ENCODE measurements at regions not wholly inside any gene's neighbourhood (a gene's known extent, or its start where the extent isn't known, plus 50 kb on each side); places are given as distances from the start of the nearest gene placed in this dataset.

DNA sequence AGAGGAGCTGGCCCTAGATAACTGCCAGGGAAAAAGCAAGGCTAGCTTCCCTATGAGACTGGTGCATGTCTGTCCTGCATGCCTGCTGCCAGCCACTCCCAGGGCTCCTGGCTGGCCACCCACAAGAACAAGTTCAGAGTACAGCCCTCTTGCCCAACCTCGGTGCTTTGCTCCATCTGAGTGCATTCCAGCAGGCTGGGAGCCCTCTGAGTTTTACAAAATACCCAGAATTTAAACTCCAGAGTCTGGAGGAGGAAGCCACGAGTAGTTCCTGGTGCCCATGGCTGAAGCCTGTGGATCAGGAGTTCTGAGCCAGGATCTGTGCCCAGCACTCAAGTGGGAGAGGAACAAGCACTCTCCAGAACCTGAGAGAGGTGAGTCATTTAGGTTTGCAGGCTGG, 111.6 kb downstream of the MAGEE2 start:
- no peak overlapping the region for H2AFZ ChIP-seq (ENCODE audit: low read depth, low read length)
- no peak for TF ChIP-seq TAF1 (IDR thresholded peaks at IDR 0.05; ENCODE audit: low read depth)
- no peak for TF ChIP-seq RAD21 (conservative IDR thresholded peaks at IDR 0.05)
- TF ChIP-seq SMC3 (conservative IDR thresholded peaks at IDR 0.05; ENCODE audit: poor library complexity) = no peak
- TF ChIP-seq, protein P1, sequence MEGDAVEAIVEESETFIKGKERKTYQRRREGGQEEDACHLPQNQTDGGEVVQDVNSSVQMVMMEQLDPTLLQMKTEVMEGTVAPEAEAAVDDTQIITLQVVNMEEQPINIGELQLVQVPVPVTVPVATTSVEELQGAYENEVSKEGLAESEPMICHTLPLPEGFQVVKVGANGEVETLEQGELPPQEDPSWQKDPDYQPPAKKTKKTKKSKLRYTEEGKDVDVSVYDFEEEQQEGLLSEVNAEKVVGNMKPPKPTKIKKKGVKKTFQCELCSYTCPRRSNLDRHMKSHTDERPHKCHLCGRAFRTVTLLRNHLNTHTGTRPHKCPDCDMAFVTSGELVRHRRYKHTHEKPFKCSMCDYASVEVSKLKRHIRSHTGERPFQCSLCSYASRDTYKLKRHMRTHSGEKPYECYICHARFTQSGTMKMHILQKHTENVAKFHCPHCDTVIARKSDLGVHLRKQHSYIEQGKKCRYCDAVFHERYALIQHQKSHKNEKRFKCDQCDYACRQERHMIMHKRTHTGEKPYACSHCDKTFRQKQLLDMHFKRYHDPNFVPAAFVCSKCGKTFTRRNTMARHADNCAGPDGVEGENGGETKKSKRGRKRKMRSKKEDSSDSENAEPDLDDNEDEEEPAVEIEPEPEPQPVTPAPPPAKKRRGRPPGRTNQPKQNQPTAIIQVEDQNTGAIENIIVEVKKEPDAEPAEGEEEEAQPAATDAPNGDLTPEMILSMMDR (IDR thresholded peaks at IDR 0.05; ENCODE audit: poor library complexity, severe bottlenecking) = no peak
- TF ChIP-seq, protein P2, sequence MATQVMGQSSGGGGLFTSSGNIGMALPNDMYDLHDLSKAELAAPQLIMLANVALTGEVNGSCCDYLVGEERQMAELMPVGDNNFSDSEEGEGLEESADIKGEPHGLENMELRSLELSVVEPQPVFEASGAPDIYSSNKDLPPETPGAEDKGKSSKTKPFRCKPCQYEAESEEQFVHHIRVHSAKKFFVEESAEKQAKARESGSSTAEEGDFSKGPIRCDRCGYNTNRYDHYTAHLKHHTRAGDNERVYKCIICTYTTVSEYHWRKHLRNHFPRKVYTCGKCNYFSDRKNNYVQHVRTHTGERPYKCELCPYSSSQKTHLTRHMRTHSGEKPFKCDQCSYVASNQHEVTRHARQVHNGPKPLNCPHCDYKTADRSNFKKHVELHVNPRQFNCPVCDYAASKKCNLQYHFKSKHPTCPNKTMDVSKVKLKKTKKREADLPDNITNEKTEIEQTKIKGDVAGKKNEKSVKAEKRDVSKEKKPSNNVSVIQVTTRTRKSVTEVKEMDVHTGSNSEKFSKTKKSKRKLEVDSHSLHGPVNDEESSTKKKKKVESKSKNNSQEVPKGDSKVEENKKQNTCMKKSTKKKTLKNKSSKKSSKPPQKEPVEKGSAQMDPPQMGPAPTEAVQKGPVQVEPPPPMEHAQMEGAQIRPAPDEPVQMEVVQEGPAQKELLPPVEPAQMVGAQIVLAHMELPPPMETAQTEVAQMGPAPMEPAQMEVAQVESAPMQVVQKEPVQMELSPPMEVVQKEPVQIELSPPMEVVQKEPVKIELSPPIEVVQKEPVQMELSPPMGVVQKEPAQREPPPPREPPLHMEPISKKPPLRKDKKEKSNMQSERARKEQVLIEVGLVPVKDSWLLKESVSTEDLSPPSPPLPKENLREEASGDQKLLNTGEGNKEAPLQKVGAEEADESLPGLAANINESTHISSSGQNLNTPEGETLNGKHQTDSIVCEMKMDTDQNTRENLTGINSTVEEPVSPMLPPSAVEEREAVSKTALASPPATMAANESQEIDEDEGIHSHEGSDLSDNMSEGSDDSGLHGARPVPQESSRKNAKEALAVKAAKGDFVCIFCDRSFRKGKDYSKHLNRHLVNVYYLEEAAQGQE (IDR thresholded peaks at IDR 0.05; ENCODE audit: borderline replicate concordance) = no peak
- TF ChIP-seq EZH2 (IDR thresholded peaks at IDR 0.05; ENCODE audit: borderline replicate concordance, insufficient read depth, low read length, poor library complexity, severe bottlenecking) = no peak
- TF ChIP-seq POLR2AphosphoS5 (IDR thresholded peaks at IDR 0.05) = no peak
- TF ChIP-seq EP300 (conservative IDR thresholded peaks at IDR 0.05; ENCODE audit: poor library complexity, severe bottlenecking) = no peak
- no peak for TF ChIP-seq MXI1 (conservative IDR thresholded peaks at IDR 0.05; ENCODE audit: poor library complexity, severe bottlenecking)

DNA sequence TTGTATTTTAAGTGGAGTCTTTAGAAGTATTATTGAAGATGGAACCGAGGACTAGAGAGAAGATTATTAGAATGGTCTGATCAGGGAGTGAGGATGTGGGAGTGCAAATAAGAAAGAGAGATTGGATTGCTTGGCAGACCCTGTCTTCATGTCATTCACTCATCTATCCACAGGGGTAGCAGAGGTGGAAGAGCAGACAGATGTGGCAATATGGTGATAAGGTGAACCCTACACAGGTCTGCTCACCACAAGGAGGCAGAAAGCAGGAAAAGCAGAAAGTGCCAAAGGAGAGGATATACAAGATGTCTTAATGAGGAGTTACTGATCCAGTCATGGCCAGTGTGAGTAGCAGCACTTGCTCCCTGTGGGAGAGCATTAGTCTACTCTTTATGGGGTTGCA, 129.4 kb downstream of the MAGEE2 start:
- Histone ChIP-seq H3K27me3 (ENCODE audit: insufficient read depth, low read depth, low read length) (no peaks in the 10 kb centered on the region), H3K4me2 (ENCODE audit: low read length) (no peak overlapping the region)
- no peak for TF ChIP-seq RAD21 (conservative IDR thresholded peaks at IDR 0.05)
- TF ChIP-seq, protein P2 (IDR thresholded peaks at IDR 0.05; ENCODE audit: borderline replicate concordance) = no peak
- TF ChIP-seq, protein P1 (IDR thresholded peaks at IDR 0.05; ENCODE audit: poor library complexity, severe bottlenecking) = no peak
- TF ChIP-seq POLR2AphosphoS5 (IDR thresholded peaks at IDR 0.05) = no peak
- TF ChIP-seq EZH2 (IDR thresholded peaks at IDR 0.05; ENCODE audit: borderline replicate concordance, insufficient read depth, low read length, poor library complexity, severe bottlenecking) = no peak
- no peak for TF ChIP-seq MXI1 (conservative IDR thresholded peaks at IDR 0.05; ENCODE audit: poor library complexity, severe bottlenecking)
- no peak for TF ChIP-seq EP300 (conservative IDR thresholded peaks at IDR 0.05; ENCODE audit: poor library complexity, severe bottlenecking)
- TF ChIP-seq TAF1 (IDR thresholded peaks at IDR 0.05; ENCODE audit: low read depth) = no peak
- no peak for TF ChIP-seq SMC3 (conservative IDR thresholded peaks at IDR 0.05; ENCODE audit: poor library complexity)

More for the DNA sequence above, 111.6 kb downstream of the MAGEE2 start:
- Histone ChIP-seq H3K9ac (ENCODE audit: low read length) (no peak overlapping the region), H3K27ac (ENCODE audit: low read length) (no peak overlapping the region), H3K9me3 (ENCODE audit: low read length) (no peaks in the 10 kb centered on the region), H3K9me2 (ENCODE audit: insufficient read depth, low read length) (no peaks in the 10 kb centered on the region), H3K4me2 (ENCODE audit: low read length) (no peak overlapping the region), H3F3A (ENCODE audit: insufficient read depth, low read length, poor library complexity, severe bottlenecking) (no peaks in the 10 kb centered on the region), H4K20me1 (ENCODE audit: insufficient read depth) (no peaks in the 10 kb centered on the region), H3K4me3 (ENCODE audit: low read length) (no peak overlapping the region), H3K36me3 (ENCODE audit: insufficient read depth, low read length) (no peaks in the 10 kb centered on the region), H3K79me2 (replicated peaks; ENCODE audit: insufficient read depth, low read length) (no peaks in the 10 kb centered on the region), H3K27me3 (ENCODE audit: insufficient read depth, low read depth, low read length) (no peaks in the 10 kb centered on the region)

More for the DNA sequence above, 129.4 kb downstream of the MAGEE2 start:
- H3K36me3 ChIP-seq (ENCODE audit: insufficient read depth, low read length) = no peaks in the 10 kb centered on the region
- no peak overlapping the region for H3K4me3 ChIP-seq (ENCODE audit: low read length)
- H3K9ac ChIP-seq (ENCODE audit: low read length) = no peak overlapping the region
- H3F3A ChIP-seq (ENCODE audit: insufficient read depth, low read length, poor library complexity, severe bottlenecking) = no peaks in the 10 kb centered on the region
- no peak overlapping the region for H2AFZ ChIP-seq (ENCODE audit: low read depth, low read length)
- H3K9me2 ChIP-seq (ENCODE audit: insufficient read depth, low read length) = no peaks in the 10 kb centered on the region
- no peaks in the 10 kb centered on the region for H3K9me3 ChIP-seq (ENCODE audit: low read length)
- H4K20me1 ChIP-seq (ENCODE audit: insufficient read depth) = no peaks in the 10 kb centered on the region
- H3K27ac ChIP-seq (ENCODE audit: low read length) = no peak overlapping the region
- H3K79me2 ChIP-seq (replicated peaks; ENCODE audit: insufficient read depth, low read length) = no peaks in the 10 kb centered on the region
